ENCODE measurements at regions not wholly inside any gene's neighbourhood (a gene's known extent, or its start where the extent isn't known, plus 50 kb on each side); places are given as distances from the start of the nearest gene placed in this dataset.
"Not testable (repeated sequence)": the region's sequence is repeated elsewhere in the genome, so short reads cannot be mapped to it uniquely, and the experiment has no call there.

GRCh38 chr3:21024563-21024962 is 726.4 kb downstream of the ZNF385D start:
- no peaks in the 10 kb centered on the region for H3K36me3 ChIP-seq (ENCODE audit: control insufficient read depth in 2 of 2, insufficient read depth in 2 of 2, low read length in 1 of 2)
- H3K4me1 ChIP-seq (ENCODE audit: control insufficient read depth in 2 of 2, insufficient read depth in 2 of 2, low read length in 1 of 2), result no peaks in the 10 kb centered on the region
- H3K4me3 ChIP-seq (ENCODE audit: low read depth in 1 of 2, low read length in 2 of 2), result no peak overlapping the region
- H3K27ac ChIP-seq (ENCODE audit: low read depth in 2 of 2, low read length in 1 of 2), result no peak overlapping the region
- WGBS, 2 donors, result 81 to 86% methylated on average over 2 of the region's 2 CpGs
- H3K27me3 ChIP-seq (ENCODE audit: control insufficient read depth in 1 of 2, insufficient read depth in 2 of 2, low read length in 2 of 2), result peaks cover 0 to 3% of the 10 kb centered on the region in 2 donors
- H3K9me3 ChIP-seq (ENCODE audit: control insufficient read depth in 2 of 2, insufficient read depth in 1 of 2, low read depth in 1 of 2, low read length in 1 of 2), result no peaks in the 10 kb centered on the region

DNA sequence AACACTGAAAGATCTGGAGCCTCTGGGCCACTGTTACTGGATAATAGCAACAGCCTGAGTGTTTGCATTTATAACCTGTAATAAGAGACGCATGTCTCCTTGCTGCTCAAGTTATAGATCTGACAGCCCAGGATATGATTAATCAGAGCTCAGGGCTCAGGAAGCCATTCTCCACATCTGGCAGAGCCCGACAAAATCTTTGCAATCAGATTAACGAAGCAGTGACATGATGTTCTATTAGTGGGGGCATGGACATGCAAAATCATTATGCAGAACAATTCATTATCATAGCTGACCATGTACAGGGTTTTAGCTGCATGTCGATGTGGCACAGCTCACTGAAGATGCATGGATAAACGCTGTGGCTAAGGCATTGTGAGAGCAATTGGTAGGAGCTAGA is 730.3 kb downstream of the ZNF385D start:
- Histone ChIP-seq H3K4me1 (ENCODE audit: control insufficient read depth in 2 of 2, insufficient read depth in 2 of 2, low read length in 1 of 2) (no peaks in the 10 kb centered on the region), H3K9me3 (ENCODE audit: control insufficient read depth in 2 of 2, insufficient read depth in 1 of 2, low read depth in 1 of 2, low read length in 1 of 2) (no peaks in the 10 kb centered on the region), H3K27me3 (ENCODE audit: control insufficient read depth in 1 of 2, insufficient read depth in 2 of 2, low read length in 2 of 2) (peaks cover 0 to 3% of the 10 kb centered on the region in 2 donors), H3K4me3 (ENCODE audit: low read depth in 1 of 2, low read length in 2 of 2) (no peak overlapping the region), H3K27ac (ENCODE audit: low read depth in 2 of 2, low read length in 1 of 2) (no peak overlapping the region), H3K36me3 (ENCODE audit: control insufficient read depth in 2 of 2, insufficient read depth in 2 of 2, low read length in 1 of 2) (no peaks in the 10 kb centered on the region)
- WGBS, 2 donors, result 67 to 70% methylated on average over 5 of the region's 5 CpGs

DNA sequence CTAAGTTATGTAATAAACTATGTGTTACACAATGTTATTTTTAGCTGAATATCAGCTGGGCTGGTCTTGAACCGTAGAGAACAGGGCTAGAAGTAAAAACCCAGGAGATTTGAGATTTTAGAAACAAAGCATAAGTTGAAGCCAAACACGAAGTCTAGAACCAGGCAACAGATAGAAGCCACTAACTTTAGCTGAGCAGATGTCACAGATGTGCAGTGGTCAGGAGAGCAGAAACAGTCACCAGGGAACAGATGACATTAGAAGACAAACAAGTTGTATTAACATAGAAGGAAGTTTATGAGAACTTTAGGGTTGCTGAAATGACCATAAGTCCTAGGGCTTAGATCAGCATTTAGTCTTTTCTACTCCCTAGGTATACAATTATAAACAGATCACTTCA is 731.0 kb downstream of the ZNF385D start:
- Histone ChIP-seq H3K27me3 (ENCODE audit: control insufficient read depth in 1 of 2, insufficient read depth in 2 of 2, low read length in 2 of 2) (peaks cover 0 to 3% of the 10 kb centered on the region in 2 donors), H3K36me3 (ENCODE audit: control insufficient read depth in 2 of 2, insufficient read depth in 2 of 2, low read length in 1 of 2) (no peaks in the 10 kb centered on the region), H3K27ac (ENCODE audit: low read depth in 2 of 2, low read length in 1 of 2) (no peak overlapping the region), H3K4me3 (ENCODE audit: low read depth in 1 of 2, low read length in 2 of 2) (no peak overlapping the region), H3K9me3 (ENCODE audit: control insufficient read depth in 2 of 2, insufficient read depth in 1 of 2, low read depth in 1 of 2, low read length in 1 of 2) (no peaks in the 10 kb centered on the region), H3K4me1 (ENCODE audit: control insufficient read depth in 2 of 2, insufficient read depth in 2 of 2, low read length in 1 of 2) (no peaks in the 10 kb centered on the region)
- 51 to 60% methylated on average over 2 of the region's 2 CpGs for WGBS, 2 donors

DNA sequence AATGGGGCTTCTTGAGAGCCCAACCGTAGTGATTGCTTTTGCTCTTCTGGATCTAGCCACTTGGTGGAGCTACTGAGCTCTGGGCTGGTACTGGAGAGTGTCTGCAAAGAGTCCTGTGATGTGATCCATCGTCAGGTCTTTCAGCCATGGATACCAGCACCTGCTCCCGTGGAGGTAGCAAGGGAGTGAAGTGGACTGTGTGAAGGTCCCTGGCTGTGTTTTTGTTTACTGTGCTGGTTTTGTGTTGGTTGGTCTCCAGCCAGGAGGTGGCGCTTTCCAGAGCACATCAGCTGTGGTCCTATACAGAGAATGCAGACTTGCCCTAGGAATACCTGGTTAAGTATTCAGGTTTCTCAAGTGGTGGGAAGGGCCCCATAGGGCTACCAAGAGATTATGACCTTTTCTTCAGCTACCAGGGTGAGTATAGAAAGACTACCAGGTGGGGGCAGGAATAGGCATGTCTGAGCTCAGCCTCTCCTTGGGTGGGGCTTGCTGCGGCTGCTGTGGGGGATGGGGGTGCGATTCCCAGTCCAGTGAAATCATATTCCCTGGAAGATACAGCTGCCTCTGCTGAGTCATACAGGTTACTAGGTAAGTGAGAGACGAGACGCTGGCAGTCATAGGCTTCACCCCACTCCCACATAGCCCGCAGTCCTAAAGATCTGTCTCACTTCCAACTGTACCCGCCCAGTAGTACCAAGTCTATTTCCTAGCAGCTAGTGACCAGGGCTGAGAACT is 733.7 kb downstream of the ZNF385D start:
- no peaks in the 10 kb centered on the region for H3K9me3 ChIP-seq (ENCODE audit: control insufficient read depth in 2 of 2, insufficient read depth in 1 of 2, low read depth in 1 of 2, low read length in 1 of 2)
- H3K36me3 ChIP-seq (ENCODE audit: control insufficient read depth in 2 of 2, insufficient read depth in 2 of 2, low read length in 1 of 2), result no peaks in the 10 kb centered on the region
- H3K4me3 ChIP-seq (ENCODE audit: low read depth in 1 of 2, low read length in 2 of 2), result no peak overlapping the region
- WGBS, 2 donors, result 83 to 84% methylated on average over 10 of the region's 10 CpGs
- no peaks in the 10 kb centered on the region for H3K4me1 ChIP-seq (ENCODE audit: control insufficient read depth in 2 of 2, insufficient read depth in 2 of 2, low read length in 1 of 2)
- no peak overlapping the region for H3K27ac ChIP-seq (ENCODE audit: low read depth in 2 of 2, low read length in 1 of 2)
- H3K27me3 ChIP-seq (ENCODE audit: control insufficient read depth in 1 of 2, insufficient read depth in 2 of 2, low read length in 2 of 2), result peaks cover 0 to 3% of the 10 kb centered on the region in 2 donors

- H3K4me1 ChIP-seq (ENCODE audit: control insufficient read depth in 2 of 2, insufficient read depth in 2 of 2, low read length in 1 of 2), result no peaks in the 10 kb centered on the region
- no peaks in the 10 kb centered on the region for H3K9me3 ChIP-seq (ENCODE audit: control insufficient read depth in 2 of 2, insufficient read depth in 1 of 2, low read depth in 1 of 2, low read length in 1 of 2)
- H3K27ac ChIP-seq (ENCODE audit: low read depth in 2 of 2, low read length in 1 of 2), result no peak overlapping the region
- no peaks in the 10 kb centered on the region for H3K36me3 ChIP-seq (ENCODE audit: control insufficient read depth in 2 of 2, insufficient read depth in 2 of 2, low read length in 1 of 2)
- H3K27me3 ChIP-seq (ENCODE audit: control insufficient read depth in 1 of 2, insufficient read depth in 2 of 2, low read length in 2 of 2), result no peaks in the 10 kb centered on the region
- H3K4me3 ChIP-seq (ENCODE audit: low read depth in 1 of 2, low read length in 2 of 2), result no peak overlapping the region
Observed at GRCh38 chr3:21013566-21013965, 737.4 kb downstream of the ZNF385D start.

- Histone ChIP-seq H3K4me1 (ENCODE audit: control insufficient read depth in 2 of 2, insufficient read depth in 2 of 2, low read length in 1 of 2) (no peaks in the 10 kb centered on the region), H3K27me3 (ENCODE audit: control insufficient read depth in 1 of 2, insufficient read depth in 2 of 2, low read length in 2 of 2) (no peaks in the 10 kb centered on the region), H3K27ac (ENCODE audit: low read depth in 2 of 2, low read length in 1 of 2) (no peak overlapping the region), H3K9me3 (ENCODE audit: control insufficient read depth in 2 of 2, insufficient read depth in 1 of 2, low read depth in 1 of 2, low read length in 1 of 2) (no peaks in the 10 kb centered on the region), H3K36me3 (ENCODE audit: control insufficient read depth in 2 of 2, insufficient read depth in 2 of 2, low read length in 1 of 2) (no peaks in the 10 kb centered on the region), H3K4me3 (ENCODE audit: low read depth in 1 of 2, low read length in 2 of 2) (no peak overlapping the region)
- 40 to 51% methylated on average over 1 of the region's 1 CpG for WGBS, 2 donors
Observed at GRCh38 chr3:20999661-21000060, 751.3 kb downstream of the ZNF385D start.

DNA sequence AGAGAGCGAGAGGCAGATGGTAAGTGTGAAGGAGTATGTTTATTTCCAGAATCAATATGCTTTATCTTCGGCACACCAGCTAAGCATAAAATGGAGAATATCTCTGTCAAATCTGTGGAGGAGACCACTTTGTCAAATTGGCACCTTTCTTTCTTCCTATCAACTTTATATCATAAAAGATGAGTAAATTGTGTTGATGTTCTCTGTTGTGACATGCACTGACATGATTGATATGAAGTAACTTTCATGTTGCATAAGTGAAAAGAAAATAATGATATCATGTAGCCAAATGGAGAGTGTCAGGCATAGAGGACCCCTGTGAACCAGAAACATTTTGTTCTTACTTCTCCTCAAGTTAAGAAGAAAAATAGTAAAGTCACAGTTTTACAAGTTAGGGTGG is 753.8 kb downstream of the ZNF385D start:
- Histone ChIP-seq H3K27ac (ENCODE audit: low read depth in 2 of 2, low read length in 1 of 2) (no peak overlapping the region), H3K4me3 (ENCODE audit: low read depth in 1 of 2, low read length in 2 of 2) (no peak overlapping the region), H3K27me3 (ENCODE audit: control insufficient read depth in 1 of 2, insufficient read depth in 2 of 2, low read length in 2 of 2) (no peaks in the 10 kb centered on the region), H3K9me3 (ENCODE audit: control insufficient read depth in 2 of 2, insufficient read depth in 1 of 2, low read depth in 1 of 2, low read length in 1 of 2) (no peaks in the 10 kb centered on the region), H3K4me1 (ENCODE audit: control insufficient read depth in 2 of 2, insufficient read depth in 2 of 2, low read length in 1 of 2) (no peaks in the 10 kb centered on the region), H3K36me3 (ENCODE audit: control insufficient read depth in 2 of 2, insufficient read depth in 2 of 2, low read length in 1 of 2) (no peaks in the 10 kb centered on the region)
- WGBS, 2 donors, result 85 to 93% methylated on average over 2 of the region's 2 CpGs

DNA sequence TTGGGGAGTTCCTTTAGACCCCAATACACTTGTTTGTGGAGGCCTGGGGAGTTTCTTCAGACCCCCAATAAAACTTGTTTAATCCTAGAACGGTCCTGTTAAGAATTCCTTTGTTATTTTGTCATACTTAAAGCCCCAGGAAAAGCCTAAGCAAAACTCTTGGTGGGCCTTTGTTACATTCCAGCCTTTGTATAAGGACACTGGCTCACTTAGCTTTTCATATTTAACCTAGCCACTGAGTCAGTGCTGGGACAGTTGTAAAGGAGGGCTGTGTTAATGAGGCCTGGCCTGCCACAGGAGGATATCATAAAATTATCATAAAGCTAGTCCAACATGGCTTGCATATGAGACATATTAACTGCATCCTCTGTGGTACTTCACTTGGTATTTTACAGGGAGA is 760.1 kb downstream of the ZNF385D start:
- Histone ChIP-seq H3K27ac (ENCODE audit: low read depth in 2 of 2, low read length in 1 of 2) (no peak overlapping the region), H3K4me1 (ENCODE audit: control insufficient read depth in 2 of 2, insufficient read depth in 2 of 2, low read length in 1 of 2) (no peaks in the 10 kb centered on the region), H3K36me3 (ENCODE audit: control insufficient read depth in 2 of 2, insufficient read depth in 2 of 2, low read length in 1 of 2) (no peaks in the 10 kb centered on the region), H3K27me3 (ENCODE audit: control insufficient read depth in 1 of 2, insufficient read depth in 2 of 2, low read length in 2 of 2) (no peaks in the 10 kb centered on the region), H3K9me3 (ENCODE audit: control insufficient read depth in 2 of 2, insufficient read depth in 1 of 2, low read depth in 1 of 2, low read length in 1 of 2) (no peaks in the 10 kb centered on the region), H3K4me3 (ENCODE audit: low read depth in 1 of 2, low read length in 2 of 2) (no peak overlapping the region)
- WGBS, 2 donors, result 45 to 48% methylated on average over 1 of the region's 1 CpG

GRCh38 chr3:20989653-20990052 is 761.4 kb downstream of the ZNF385D start:
- H3K27me3 ChIP-seq (ENCODE audit: control insufficient read depth in 1 of 2, insufficient read depth in 2 of 2, low read length in 2 of 2); H3K4me3 ChIP-seq (ENCODE audit: low read depth in 1 of 2, low read length in 2 of 2); H3K9me3 ChIP-seq (ENCODE audit: control insufficient read depth in 2 of 2, insufficient read depth in 1 of 2, low read depth in 1 of 2, low read length in 1 of 2); H3K36me3 ChIP-seq (ENCODE audit: control insufficient read depth in 2 of 2, insufficient read depth in 2 of 2, low read length in 1 of 2); H3K27ac ChIP-seq (ENCODE audit: low read depth in 2 of 2, low read length in 1 of 2); H3K4me1 ChIP-seq (ENCODE audit: control insufficient read depth in 2 of 2, insufficient read depth in 2 of 2, low read length in 1 of 2): not testable (repeated sequence)

- H3K4me1 ChIP-seq (ENCODE audit: control insufficient read depth in 2 of 2, insufficient read depth in 2 of 2, low read length in 1 of 2), result no peaks in the 10 kb centered on the region
- no peaks in the 10 kb centered on the region for H3K27me3 ChIP-seq (ENCODE audit: control insufficient read depth in 1 of 2, insufficient read depth in 2 of 2, low read length in 2 of 2)
- no peak overlapping the region for H3K4me3 ChIP-seq (ENCODE audit: low read depth in 1 of 2, low read length in 2 of 2)
- 26 to 28% methylated on average over 2 of the region's 2 CpGs for WGBS, 2 donors
- no peaks in the 10 kb centered on the region for H3K9me3 ChIP-seq (ENCODE audit: control insufficient read depth in 2 of 2, insufficient read depth in 1 of 2, low read depth in 1 of 2, low read length in 1 of 2)
- no peaks in the 10 kb centered on the region for H3K36me3 ChIP-seq (ENCODE audit: control insufficient read depth in 2 of 2, insufficient read depth in 2 of 2, low read length in 1 of 2)
- no peak overlapping the region for H3K27ac ChIP-seq (ENCODE audit: low read depth in 2 of 2, low read length in 1 of 2)
Observed at GRCh38 chr3:20984594-20985205, 766.3 kb downstream of the ZNF385D start.
